NB4 (cell line): ENCODE measurements at regions not wholly inside any gene's neighbourhood (a gene's known extent, or its start where the extent isn't known, plus 50 kb on each side); places are given as distances from the start of the nearest gene placed in this dataset.
"Not testable (repeated sequence)": the region's sequence is repeated elsewhere in the genome, so short reads cannot be mapped to it uniquely, and the experiment has no call there.

Experiments used
- CTCF ChIP-seq: IDR thresholded peaks from one replicate; pipeline ENCODE4 v1.5.1; 2012; ENCODE audit warnings: low read depth, low read length
- MYC ChIP-seq: IDR thresholded peaks from 2 replicates; pipeline ENCODE4 v1.6.1; 2011; ENCODE audit warnings: low read depth, low read length
- POLR2A ChIP-seq: IDR thresholded peaks from 2 replicates; pipeline ENCODE4 v1.6.1; 2011; ENCODE audit warnings: mild to moderate bottlenecking; ENCODE audit not compliant: insufficient read length; ENCODE audit errors: extremely low read depth

- not testable (repeated sequence) for TF ChIP-seq CTCF, POLR2A, MYC
Measured at GRCh38 chr10:120109725-120110124, 217.2 kb downstream of the SEC23IP start.
